ENCODE measurements at regions not wholly inside any gene's neighbourhood (a gene's known extent, or its start where the extent isn't known, plus 50 kb on each side); places are given as distances from the start of the nearest gene placed in this dataset.

- DNase-seq (ENCODE audit: low read depth in 2 of 2), result no peak
These were observed 181.3 kb downstream of the WDR11 start for GRCh38 chr10:121032460-121032859.

DNA sequence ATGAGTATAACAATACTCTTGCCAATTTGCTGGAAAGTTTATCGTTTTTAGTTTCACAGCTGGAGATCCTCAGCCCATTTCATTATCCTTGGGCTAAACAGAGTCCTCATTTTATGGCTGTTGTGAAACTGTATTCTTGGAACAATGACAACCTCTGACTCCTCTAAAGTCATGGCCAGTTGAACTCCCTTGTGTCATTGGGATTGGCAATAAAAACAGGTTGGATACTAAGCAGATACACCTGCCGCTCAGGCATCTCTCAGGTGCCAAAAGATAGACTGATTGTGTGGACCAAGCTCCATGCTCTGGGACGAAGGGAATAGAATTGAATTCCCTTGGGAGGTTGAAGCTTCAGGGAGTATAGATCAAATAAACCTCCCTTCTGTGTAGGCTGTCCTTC, 182.2 kb downstream of the WDR11 start:
- DNase-seq (ENCODE audit: low read depth in 2 of 2), result no peak

DNA sequence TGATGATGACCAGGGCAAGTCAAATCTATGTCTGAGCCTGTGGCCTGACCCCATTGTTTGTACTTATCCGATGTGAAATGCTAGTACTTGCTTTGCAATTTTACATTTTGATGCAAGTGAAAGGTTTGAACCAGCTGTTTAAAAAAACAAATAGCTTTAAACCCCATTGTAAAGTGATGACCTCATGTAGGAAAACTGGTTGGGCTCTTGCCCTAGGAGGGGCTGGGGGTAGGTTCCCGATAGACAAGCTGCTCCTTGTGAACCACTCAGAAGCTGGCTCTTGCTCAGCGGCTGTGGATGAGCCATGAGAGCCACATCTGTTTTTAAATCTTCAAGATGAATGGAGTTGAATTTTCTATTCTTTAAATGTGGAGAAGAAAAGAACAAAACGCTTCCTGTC, 185.3 kb downstream of the WDR11 start:
- no peak for DNase-seq (ENCODE audit: low read depth in 2 of 2)

DNA sequence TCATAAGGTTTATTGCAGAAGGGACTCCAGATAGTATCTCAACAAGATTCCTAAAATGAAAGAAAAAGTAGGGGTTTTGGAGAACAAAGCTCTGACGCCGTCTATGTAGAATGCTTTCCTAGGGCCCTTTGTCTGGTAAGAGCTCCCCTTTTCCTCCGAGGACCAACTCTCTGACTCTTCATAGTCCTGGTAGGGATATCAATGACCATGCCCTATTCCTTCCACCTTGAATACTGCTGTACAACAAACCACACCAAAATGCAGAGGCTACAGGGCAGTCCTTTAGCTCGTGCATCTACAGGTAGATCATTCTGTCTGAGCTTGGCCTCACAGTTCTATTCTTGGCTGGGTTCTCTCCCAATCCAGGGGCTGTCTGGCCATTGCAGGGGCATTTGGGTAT, 190.3 kb downstream of the WDR11 start:
- no peak for DNase-seq (ENCODE audit: low read depth in 2 of 2)

GRCh38 chr10:121041906-121042305, 190.7 kb downstream of the WDR11 start:
- no peak for DNase-seq (ENCODE audit: low read depth in 2 of 2)

DNA sequence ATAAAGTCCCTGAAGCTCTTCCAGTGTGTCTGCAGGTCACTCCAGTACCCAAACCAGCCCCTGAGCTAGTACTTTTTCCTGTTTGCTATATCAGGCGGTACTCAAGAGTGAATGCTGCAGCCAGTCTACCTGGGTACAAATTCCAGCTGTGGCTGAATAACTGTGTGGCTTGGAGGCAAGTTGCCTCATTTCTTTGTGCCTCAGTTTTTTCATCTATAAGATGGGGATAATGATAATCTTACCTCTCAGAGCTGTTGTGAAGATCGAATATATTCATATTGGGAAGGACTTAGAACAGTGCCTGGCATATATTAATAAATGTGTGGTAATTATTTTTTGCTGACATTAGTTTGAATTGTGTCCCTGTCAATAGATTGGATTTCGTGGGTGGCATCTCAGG, 191.2 kb downstream of the WDR11 start:
- DNase-seq (ENCODE audit: low read depth in 2 of 2), result no peak

DNA sequence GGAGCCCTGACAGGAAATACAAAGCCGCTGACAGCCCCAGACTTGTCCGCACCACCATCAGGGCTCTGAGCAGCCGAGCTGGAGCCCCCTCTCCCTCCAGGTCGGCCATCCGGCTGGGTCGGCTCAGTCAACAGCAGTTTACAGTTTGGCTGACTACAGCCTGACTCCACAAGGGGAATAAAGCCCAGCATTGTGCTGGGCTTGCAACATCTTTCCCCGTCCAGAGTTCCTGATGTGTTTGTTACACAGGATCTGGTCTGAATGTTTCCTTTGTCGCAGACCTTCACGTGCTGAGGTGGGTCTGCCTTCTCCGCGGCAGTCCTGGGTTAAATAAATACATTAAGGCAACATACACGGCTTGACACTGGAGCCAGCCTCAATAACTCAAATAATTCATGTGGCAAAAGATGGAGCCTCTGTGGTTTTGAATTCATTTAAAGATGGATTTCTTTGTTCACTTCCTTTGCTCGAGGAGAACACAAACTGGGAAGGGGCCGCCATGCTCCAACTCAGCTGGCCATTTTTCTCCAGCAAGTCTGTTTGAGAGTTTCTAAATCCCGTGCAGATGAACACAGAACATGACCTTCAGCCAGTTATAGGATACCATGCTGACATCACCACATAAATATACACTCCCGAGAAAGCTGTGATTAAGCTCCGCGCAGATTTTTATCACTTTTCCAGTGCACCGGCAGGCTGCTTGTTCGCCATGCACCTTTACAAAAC, 192.1 kb downstream of the WDR11 start:
- no peak for DNase-seq (ENCODE audit: low read depth in 2 of 2)

- no peak for DNase-seq (ENCODE audit: low read depth in 2 of 2)
These were observed 197.6 kb downstream of the WDR11 start for GRCh38 chr10:121048749-121049148.

GRCh38 chr10:121049489-121049888, 198.3 kb downstream of the WDR11 start:
- DNase-seq (ENCODE audit: low read depth in 2 of 2), result no peak

DNA sequence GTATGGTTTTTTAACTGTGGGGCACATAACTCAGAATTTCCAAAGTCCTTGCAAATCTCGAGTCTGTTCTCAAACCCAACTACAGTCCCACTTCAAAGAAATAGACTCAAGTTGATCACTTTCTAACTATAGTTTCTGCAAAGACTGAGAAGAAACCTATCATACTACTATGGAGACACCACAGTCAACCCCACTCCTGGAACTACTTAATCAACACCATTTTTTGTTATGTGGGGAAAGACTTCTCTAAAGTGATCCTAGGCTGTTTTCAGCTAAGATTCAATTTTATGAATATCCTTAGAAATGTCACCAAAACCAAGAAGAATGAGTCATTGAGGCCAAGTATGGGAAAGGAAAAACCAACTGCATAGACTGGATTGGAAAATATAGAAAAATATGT, 198.8 kb downstream of the WDR11 start:
- DNase-seq (ENCODE audit: low read depth in 2 of 2), result no peak

DNA sequence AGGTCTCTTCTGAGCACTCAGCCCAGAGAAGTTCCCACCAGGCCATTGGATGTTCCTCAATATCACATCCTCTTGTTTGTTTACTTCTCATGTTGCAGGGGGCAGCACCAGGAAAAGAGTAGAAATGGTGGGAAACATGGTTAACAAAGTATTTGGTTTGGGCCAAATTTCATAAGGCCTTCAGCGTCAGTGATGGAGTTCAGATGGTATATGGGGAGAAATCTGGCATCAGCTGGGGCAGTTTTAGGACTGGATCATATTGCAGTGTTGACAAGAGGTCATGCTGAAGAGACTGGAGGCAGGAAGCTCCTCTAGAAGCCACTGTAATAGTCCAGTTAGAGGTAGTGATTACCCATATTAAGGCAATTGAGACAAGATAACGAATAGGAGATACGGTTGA, 200.0 kb downstream of the WDR11 start:
- no peak for DNase-seq (ENCODE audit: low read depth in 2 of 2)

DNA sequence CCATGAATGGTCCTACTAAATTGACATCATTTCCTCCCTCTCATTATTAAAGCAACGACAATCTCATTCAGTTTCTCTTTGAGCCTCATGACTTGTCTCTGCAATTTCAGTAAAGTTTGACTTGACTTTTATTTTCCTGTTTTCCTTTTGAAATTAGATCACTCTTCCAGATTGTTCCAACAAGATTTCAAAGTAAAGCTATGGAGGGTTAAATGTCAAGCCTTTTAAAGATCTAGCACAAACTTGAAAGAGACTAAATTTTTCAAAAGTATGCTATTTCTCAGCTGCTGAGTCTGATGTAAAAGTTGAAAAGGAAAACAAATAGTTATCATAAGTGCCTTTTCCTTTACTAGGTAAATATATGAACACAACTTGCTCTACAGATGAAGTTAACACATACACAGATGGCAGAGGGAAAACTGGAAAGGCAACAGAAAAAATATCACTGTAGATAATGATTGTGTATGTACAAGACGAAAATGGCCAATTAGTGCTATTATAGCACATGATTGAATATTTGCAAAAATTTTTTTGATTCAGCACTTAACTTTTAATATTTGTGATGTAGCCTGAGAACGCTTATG, 200.6 kb downstream of the WDR11 start:
- DNase-seq (ENCODE audit: low read depth in 2 of 2), result no peak

- no peak for DNase-seq (ENCODE audit: low read depth in 2 of 2)
These were observed 202.0 kb downstream of the WDR11 start for GRCh38 chr10:121053151-121053550.

- no peak for DNase-seq (ENCODE audit: low read depth in 2 of 2)
These were observed 203.7 kb downstream of the WDR11 start for GRCh38 chr10:121054874-121055273.

GRCh38 chr10:121057269-121057668, 206.1 kb downstream of the WDR11 start:
- DNase-seq (ENCODE audit: low read depth in 2 of 2), result no peak

DNA sequence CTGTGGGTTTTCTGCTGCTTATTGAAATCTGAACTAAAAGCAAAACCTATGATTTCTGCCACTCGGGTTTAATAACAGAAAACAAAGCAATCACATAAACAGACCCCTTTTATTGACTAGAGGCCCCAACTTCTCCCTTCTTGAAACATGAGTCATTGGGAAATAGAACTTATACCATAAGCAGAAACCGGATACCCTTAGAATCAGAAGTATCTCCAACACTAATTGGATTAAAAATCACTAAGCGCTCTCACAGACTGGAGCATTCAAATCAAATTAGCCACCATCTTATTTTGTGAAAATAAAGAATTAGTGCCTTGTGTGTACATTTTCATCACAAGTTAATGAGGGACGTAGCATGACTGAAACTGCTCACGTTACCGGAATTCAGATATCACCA, 206.9 kb downstream of the WDR11 start:
- DNase-seq (ENCODE audit: low read depth in 2 of 2), result no peak

DNA sequence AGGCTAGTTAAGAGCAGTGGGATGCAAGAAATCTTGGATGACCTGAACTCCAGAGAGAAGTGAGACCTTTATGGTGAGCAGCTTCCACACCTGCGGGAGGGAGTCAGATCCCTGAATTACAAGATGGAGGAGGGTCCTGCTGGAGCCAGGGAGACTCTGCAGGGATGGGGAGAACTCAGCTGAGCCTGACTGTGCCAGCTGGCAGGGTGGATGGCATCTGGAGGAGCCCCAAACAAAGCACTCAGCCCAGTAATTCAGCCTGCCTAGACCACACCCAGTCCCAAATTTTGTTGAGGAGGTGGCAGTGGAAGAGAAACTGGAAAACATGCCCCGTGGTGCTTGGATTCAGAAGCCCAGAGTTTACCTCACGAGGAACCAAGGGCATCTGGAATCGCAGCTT, 208.2 kb downstream of the WDR11 start:
- no peak for DNase-seq (ENCODE audit: low read depth in 2 of 2)

DNA sequence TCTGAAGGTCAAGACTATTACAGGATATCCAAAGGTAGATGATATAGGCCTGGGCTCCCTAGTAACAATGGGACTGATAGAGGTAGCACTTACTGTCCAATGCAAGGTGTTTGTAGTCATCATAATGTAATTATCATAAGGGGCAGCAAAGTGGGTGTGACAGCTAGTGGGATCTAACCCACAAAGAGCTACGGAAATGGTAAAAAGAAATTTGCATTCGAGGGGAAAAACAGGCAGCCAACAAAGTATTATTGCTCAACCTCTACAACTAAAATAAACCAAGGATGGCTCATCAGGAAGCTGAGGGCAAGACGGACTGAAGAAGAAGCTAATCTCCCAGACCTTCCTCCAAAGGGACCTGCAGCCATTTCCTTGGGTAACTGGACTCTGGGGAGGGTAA, 211.0 kb downstream of the WDR11 start:
- DNase-seq (ENCODE audit: low read depth in 2 of 2), result no peak

- no peak for DNase-seq (ENCODE audit: low read depth in 2 of 2)
These were observed 212.6 kb downstream of the WDR11 start for GRCh38 chr10:121063744-121064143.

- DNase-seq (ENCODE audit: low read depth in 2 of 2), result no peak
These were observed 213.3 kb downstream of the WDR11 start for GRCh38 chr10:121064491-121064890.

GRCh38 chr10:121065330-121065729, 214.2 kb downstream of the WDR11 start:
- DNase-seq (ENCODE audit: low read depth in 2 of 2), result no peak

GRCh38 chr10:121069061-121069850, 218.1 kb downstream of the WDR11 start:
- DNase-seq (ENCODE audit: low read depth in 2 of 2), result no peak
